ENCODE measurements at regions not wholly inside any gene's neighbourhood (a gene's known extent, or its start where the extent isn't known, plus 50 kb on each side); places are given as distances from the start of the nearest gene placed in this dataset.

GRCh38 chr15:25541228-25541627 lies 102.4 kb upstream of the UBE3A start:
- TF ChIP-seq CTCF (IDR thresholded peaks at IDR 0.05): no peak
- no peak for TF ChIP-seq EP300 (IDR thresholded peaks at IDR 0.05)
- TF ChIP-seq POLR2A (IDR thresholded peaks at IDR 0.05): no peak
- TF ChIP-seq POLR2AphosphoS5 (IDR thresholded peaks at IDR 0.05): no peak

Measured in suprapubic skin (tissue), 4 donors.